Ramos (cell line): ENCODE measurements at regions not wholly inside any gene's neighbourhood (a gene's known extent, or its start where the extent isn't known, plus 50 kb on each side); places are given as distances from the start of the nearest gene placed in this dataset.

Experiments used
- in situ Hi-C: fragments of 300-500 bp; cut with MboI; formaldehyde crosslinking; loops from one replicate; pipeline ENCODE4 v1.14.3; 2022; ENCODE audit warnings: low sequenced_read_pairs; ENCODE audit not compliant: unreplicated experiment

DNA sequence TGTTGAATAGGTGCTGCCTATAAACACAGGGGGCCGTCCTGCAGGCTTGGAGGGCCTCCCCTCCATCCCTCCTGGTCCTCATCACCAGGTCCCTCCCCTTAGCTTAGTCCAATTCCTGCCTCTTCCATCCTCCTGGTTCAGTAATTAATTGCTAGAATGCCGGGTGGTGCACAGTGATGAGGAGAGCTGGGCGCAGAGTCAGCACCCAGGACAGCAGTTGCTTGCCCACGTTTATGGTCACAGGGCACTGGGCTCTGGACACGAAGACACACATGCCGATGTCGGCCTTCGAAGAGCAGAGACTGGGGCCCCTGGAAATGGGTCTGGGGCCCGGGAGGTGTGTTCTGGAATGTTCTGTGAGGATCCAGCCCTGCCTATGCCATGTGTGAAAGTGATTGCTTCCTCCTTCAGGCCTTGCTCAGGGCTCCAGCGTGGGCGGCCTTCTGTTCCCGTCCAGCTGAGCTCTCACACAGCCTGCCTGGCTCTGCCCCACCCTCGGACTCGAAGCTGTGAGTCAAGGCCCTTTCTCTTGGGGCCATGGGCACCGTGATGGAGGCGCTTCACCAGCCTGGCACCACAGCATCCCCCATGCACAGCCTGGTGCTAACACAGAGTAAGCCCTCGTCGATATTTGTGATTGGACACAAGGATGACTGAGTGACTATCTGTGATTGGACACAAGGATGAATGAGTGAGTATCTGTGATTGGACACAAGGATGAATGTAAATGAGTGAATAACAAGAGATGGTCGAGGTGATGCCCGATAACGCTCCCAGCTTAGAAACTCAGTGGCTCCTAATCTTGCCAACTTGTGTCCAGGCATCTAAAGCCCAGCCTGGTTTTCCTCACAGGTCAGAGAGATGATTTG is 884.7 kb downstream of the BRD1 start:
- in situ Hi-C loops: no loop called here

DNA sequence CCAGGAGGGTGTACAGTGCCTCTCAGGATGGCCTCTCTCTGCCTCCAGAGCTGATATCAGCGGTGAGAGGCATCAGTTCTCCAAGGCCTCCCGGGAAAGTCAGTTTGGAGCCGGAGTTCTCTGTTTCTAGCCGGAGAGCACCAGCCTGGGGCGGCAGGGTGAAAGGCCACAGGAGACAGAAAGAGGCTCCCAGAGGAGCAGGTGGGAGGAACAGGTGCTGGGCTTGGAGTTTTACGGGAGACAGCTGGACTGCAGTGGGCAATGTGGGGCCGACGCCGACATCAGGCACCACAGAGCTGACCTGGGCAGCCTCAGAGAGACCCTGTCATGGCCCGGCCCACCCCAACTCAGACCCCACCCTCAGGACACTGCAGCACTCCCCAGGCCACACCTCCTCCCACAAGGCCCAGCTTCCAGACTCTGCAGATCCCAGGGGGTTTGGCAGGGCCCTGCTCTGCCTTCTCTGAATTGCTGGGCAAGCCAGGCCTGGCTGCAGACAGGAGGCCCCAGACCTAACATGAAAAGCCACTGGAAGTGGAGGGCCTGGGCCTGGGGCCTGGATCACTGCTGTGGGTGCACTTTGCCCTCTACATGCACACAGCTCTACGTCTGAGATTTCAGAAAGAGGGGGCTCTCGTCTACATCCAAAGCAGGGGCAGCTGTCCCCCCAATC is 885.6 kb downstream of the BRD1 start:
- in situ Hi-C loops: no loop called here

GRCh38 chr22:48941033-48941902 is 886.4 kb downstream of the BRD1 start:
- in situ Hi-C loops: no loop called here

DNA sequence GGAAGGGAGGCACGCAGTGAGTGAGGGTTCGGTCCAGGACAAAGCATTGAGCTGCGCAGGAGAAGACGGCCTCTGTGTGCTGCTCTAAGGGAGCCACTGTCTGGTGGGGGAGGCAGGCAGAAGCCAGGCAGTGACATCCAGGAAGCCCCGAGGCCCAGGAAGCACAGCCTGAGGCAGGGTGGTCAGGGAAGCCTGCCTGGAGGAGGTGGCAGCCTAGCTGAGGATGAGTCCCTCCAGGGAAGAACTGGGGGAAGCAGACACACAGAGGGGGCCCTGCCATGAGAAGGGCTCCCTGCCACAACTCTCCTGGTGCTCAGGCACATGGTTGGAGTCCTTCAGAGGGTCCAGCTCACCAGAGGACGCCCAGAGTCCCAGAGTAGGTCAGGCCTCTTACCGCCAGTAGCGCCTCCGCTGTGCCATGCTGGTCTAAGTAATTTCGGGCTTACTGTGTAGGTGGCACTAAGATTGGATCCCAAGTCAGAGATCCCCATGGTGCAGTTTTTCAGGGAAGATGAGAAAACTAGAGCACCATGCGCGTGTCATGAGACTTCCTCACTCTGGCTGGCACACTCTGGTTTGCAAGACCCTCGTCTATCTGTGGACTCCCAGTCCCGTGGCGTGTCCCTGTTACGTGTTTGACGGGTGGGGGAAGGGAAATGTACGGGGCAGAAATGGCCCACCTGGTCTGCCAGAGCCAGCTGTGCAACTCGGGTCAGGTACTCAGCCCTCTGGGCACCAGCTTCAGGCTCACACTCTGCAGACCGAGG is 887.2 kb downstream of the BRD1 start:
- in situ Hi-C loops: no loop called here

DNA sequence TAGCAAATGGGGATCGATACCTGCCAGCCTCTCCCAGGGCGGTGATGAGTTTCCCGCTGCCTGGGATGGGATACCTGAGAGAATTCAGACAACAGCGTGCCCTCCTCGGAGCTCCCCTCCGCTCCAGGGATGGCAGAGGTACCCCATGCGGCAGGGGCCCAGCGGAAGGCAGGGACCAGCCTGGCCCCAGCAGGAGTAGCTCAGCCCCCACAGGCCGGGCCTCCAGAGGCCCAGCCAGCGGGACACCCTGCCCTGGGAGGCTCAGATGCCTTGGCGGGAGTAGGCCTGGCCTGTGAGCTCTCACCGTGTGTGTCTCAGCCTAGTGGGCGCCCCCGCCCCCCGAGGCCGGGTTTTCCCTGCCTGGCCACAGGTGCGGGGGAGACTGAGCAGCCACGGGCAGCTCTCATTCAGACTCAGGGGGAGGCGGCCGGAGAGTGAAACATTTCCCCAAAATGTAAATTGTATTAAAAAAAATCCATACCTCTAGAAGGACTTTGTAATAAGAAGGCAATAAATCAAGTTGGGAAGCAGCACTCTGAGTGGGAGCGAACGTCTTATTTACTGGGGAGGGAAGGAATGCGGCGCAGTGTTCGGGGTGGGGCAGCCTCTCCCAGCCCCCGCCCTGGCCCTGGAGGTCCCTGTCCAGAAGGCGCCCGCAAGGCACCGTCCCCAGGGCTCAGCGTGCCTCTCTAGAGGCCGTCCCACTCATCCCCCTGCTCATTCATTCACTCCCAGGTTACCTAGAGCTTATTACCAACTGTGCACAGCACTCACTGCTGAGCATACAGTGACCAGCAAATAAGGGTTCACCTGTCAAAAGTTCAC is 888.0 kb downstream of the BRD1 start:
- in situ Hi-C loops: no loop called here

DNA sequence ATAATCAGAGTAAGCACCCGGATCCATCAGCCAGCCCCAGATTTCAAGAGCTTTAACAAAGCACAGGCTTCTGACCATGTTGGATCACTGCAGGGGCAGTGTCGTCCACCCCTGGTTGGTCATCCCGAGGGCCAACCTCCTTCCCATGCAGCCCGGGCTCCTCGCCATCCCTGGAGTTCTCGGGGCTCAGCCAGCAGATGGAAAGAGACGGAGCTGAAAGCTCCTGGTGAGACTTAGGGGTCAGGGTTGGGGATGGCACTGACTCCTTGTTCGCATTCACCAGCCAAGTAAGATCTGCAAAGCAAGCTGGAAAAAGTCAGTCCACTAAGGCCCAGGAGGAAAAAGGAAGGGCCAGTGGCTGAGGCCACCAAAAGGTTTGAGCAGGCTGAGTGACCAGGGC is 888.9 kb downstream of the BRD1 start:
- in situ Hi-C loops: no loop called here

GRCh38 chr22:48937032-48937639 is 890.5 kb downstream of the BRD1 start:
- in situ Hi-C loops: no loop called here

DNA sequence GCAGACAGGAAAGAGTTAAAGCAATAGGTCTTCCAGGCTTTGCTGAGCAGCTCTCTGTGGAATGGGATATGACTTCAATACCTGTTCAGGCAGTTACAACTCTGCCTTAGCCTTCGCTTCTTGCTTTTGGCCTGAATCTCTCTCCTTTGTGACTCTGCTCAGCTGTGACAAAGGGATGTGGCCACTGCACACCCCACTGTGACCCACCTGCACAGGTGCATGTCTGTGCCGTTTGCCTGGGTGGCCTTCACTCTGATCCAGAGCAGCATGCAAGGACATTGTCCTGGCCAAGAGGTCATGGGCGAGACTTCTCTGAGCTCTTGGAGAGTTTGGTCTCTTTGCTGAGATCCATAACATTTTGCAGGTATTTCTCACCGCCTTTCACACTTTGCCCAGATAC is 891.3 kb downstream of the BRD1 start:
- in situ Hi-C loops: no loop called here

DNA sequence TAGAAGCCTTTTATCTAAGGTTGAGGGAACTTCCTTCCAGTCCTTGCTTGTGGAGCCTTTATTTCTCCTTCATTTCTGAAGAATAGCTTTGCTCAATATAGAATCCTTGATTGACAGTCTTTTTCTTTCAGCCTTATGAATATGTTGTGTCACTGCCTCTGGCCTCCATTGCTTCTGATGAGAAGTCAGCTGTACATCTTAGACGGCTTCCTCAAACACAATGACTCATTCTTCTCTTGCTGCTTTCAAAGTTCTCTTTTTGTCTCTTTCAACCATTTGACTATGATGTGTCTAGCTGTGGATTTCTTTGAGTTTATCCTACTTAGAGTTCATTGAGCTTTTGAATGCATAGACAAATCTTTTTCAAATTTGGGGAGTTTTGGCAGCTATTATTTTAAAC is 893.2 kb downstream of the BRD1 start:
- in situ Hi-C loops: no loop called here

DNA sequence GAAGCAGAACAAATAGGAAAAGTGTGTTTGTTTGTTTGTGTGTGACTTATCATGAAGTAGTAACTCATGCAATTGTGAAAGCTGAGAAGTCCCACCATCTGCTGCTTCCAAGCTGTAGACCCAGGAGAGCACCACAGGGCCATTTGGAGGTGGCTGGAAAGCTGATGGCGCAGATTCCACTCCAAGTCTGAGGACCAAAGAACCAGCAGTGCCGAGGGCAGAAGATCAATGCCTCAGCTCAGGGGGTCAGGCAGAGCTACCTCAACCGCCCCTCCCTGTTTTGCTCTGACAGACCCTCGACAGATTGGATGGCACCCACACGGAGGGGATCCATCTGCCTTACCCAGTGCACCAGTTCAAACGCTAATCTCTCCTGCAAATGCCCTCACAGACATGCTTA is 896.2 kb downstream of the BRD1 start:
- in situ Hi-C loops: no loop called here

GRCh38 chr22:48929276-48929790 is 898.3 kb downstream of the BRD1 start:
- in situ Hi-C loops: no loop called here

DNA sequence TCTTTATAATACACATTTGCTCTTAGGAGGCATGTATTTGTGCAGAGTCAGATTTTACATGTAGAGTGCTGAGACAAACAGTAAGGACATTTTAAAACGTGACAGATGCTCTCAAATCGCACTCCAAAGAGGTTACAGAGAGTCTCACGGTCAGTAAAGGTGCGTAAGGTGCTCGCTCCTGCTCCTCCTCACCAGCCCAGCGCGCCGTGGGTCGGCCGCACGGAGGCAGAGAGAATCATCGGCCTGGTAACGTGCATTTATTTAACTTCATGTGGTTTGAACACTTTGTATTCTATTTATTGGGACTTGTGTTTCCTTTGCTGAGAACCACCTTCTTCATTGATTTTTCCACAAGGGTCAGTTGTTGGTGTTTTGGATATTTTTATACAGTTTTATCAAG is 900.1 kb downstream of the BRD1 start:
- in situ Hi-C loops: no loop called here

GRCh38 chr22:48926643-48927042 is 901.0 kb downstream of the BRD1 start:
- in situ Hi-C loops: no loop called here

- in situ Hi-C loops: no loop called here
These were observed 901.5 kb downstream of the BRD1 start for GRCh38 chr22:48926136-48926535.

DNA sequence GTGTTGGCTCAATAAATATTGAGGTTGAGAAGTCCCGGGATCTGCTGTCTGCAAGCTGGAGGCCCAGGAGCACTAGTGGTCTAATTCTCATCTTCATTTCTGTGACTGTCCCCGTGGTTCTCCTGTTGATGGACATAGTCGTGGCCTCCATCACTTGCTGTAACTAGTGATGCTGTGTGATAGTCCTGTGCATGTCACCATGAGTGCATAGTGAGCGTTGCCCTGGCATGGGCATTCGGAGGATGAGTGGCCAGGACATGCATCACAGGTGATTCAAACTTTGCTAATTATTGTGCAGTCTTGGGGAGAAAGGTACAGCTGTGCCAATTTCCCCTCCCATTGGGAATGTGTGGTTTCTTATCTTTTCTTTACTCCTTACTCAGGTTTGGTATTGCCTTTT is 902.2 kb downstream of the BRD1 start:
- in situ Hi-C loops: no loop called here

DNA sequence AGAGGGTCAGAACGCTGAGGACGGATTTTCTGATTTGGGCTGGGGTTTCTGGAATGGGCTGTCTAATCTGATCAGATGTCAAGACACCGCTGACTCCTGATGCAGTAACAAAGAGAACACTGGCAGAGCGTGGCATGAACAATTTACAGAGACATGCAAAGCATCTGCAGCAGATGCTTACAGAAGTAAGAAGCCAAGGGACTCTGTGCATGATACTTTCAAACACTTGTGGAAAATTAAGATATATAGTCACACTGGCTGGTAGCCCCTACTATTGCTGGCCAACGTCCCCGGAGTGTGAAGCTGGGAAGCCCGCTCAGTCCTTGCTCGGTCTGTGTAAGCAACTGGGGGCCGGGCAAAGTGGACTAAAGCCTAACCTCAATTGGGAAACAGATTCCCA is 903.7 kb downstream of the BRD1 start:
- in situ Hi-C loops: no loop called here

GRCh38 chr22:48923165-48923865 is 904.4 kb downstream of the BRD1 start:
- in situ Hi-C loops: no loop called here

- in situ Hi-C loops: no loop called here
These were observed 906.2 kb downstream of the BRD1 start for GRCh38 chr22:48921411-48921903.
